ENCODE measurements at regions not wholly inside any gene's neighbourhood (a gene's known extent, or its start where the extent isn't known, plus 50 kb on each side); places are given as distances from the start of the nearest gene placed in this dataset.
"Not testable (repeated sequence)": the region's sequence is repeated elsewhere in the genome, so short reads cannot be mapped to it uniquely, and the experiment has no call there.

- DNase-seq (ENCODE audit: low spot score) = no peak
Measured at GRCh38 chr3:187795207-187795960, 50.1 kb upstream of the BCL6 start.

GRCh38 chr3:187798126-187798525 lies 52.9 kb upstream of the BCL6 start:
- no peak for DNase-seq (ENCODE audit: low spot score)

GRCh38 chr3:187798531-187799530 lies 53.6 kb upstream of the BCL6 start:
- DNase-seq (ENCODE audit: low spot score) = no peak

GRCh38 chr3:187799942-187800641 lies 54.8 kb upstream of the BCL6 start:
- no peak for DNase-seq (ENCODE audit: low spot score)

GRCh38 chr3:187801152-187801551 lies 55.9 kb upstream of the BCL6 start:
- DNase-seq (ENCODE audit: low spot score) = no peak

GRCh38 chr3:187802203-187802927 lies 57.1 kb upstream of the BCL6 start:
- no peak for DNase-seq (ENCODE audit: low spot score)

GRCh38 chr3:187802928-187803259 lies 57.6 kb upstream of the BCL6 start:
- no peak for DNase-seq (ENCODE audit: low spot score)

GRCh38 chr3:187804120-187804744 lies 59.0 kb upstream of the BCL6 start:
- no peak for DNase-seq (ENCODE audit: low spot score)

GRCh38 chr3:187804745-187805121 lies 59.5 kb upstream of the BCL6 start:
- no peak for DNase-seq (ENCODE audit: low spot score)

- no peak for DNase-seq (ENCODE audit: low spot score)
Measured at GRCh38 chr3:187805774-187806173, 60.5 kb upstream of the BCL6 start.

- no peak for DNase-seq (ENCODE audit: low spot score)
Measured at GRCh38 chr3:187807086-187807862, 62.0 kb upstream of the BCL6 start.

GRCh38 chr3:187808527-187808895 lies 63.2 kb upstream of the BCL6 start:
- DNase-seq (ENCODE audit: low spot score) = no peak

- DNase-seq (ENCODE audit: low spot score) = no peak
Measured at GRCh38 chr3:187809612-187809991, 64.3 kb upstream of the BCL6 start.

GRCh38 chr3:187810021-187810446 lies 64.8 kb upstream of the BCL6 start:
- no peak for DNase-seq (ENCODE audit: low spot score)

- DNase-seq (ENCODE audit: low spot score) = no peak
Measured at GRCh38 chr3:187811585-187812250, 66.5 kb upstream of the BCL6 start.

GRCh38 chr3:187812496-187812895 lies 67.2 kb upstream of the BCL6 start:
- DNase-seq (ENCODE audit: low spot score) = no peak

GRCh38 chr3:187813198-187813597 lies 67.9 kb upstream of the BCL6 start:
- no peak for DNase-seq (ENCODE audit: low spot score)

GRCh38 chr3:187817766-187818165 lies 72.5 kb upstream of the BCL6 start:
- DNase-seq (ENCODE audit: low spot score) = not testable (repeated sequence)

GRCh38 chr3:187821616-187822317 lies 76.5 kb upstream of the BCL6 start:
- no peak for DNase-seq (ENCODE audit: low spot score)

GRCh38 chr3:187822402-187822801 lies 77.1 kb upstream of the BCL6 start:
- no peak for DNase-seq (ENCODE audit: low spot score)

Measured in LoVo (cell line).